HEK293 (cell line): ENCODE measurements at regions not wholly inside any gene's neighbourhood (a gene's known extent, or its start where the extent isn't known, plus 50 kb on each side); places are given as distances from the start of the nearest gene placed in this dataset.

Source experiments
- ATF2 ChIP-seq: fragments of 450-650 bp; formaldehyde crosslinking; IDR thresholded peaks from 2 replicates; pipeline ENCODE4 v1.5.1; 2016; ENCODE audit warnings: missing biosample characterization, missing genetic modification characterization, low read depth
- ZNF174 ChIP-seq: fragments of 450-650 bp; formaldehyde crosslinking; IDR thresholded peaks from 2 replicates; pipeline ENCODE4 v1.5.0; 2017; ENCODE audit warnings: missing biosample characterization, mild to moderate bottlenecking, missing genetic modification characterization
- TF ChIP-seq, protein P1 (sequence below): fragments of 450-650 bp; formaldehyde crosslinking; IDR thresholded peaks from 2 replicates; pipeline ENCODE4 v1.5.1; 2016; ENCODE audit warnings: missing biosample characterization, missing genetic modification characterization

GRCh38 chr3:107969994-107970819, 120.6 kb downstream of the CD47 start:
- TF ChIP-seq, protein P1, sequence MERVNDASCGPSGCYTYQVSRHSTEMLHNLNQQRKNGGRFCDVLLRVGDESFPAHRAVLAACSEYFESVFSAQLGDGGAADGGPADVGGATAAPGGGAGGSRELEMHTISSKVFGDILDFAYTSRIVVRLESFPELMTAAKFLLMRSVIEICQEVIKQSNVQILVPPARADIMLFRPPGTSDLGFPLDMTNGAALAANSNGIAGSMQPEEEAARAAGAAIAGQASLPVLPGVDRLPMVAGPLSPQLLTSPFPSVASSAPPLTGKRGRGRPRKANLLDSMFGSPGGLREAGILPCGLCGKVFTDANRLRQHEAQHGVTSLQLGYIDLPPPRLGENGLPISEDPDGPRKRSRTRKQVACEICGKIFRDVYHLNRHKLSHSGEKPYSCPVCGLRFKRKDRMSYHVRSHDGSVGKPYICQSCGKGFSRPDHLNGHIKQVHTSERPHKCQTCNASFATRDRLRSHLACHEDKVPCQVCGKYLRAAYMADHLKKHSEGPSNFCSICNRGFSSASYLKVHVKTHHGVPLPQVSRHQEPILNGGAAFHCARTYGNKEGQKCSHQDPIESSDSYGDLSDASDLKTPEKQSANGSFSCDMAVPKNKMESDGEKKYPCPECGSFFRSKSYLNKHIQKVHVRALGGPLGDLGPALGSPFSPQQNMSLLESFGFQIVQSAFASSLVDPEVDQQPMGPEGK (tag by site-specific recombination), result no peak
- TF ChIP-seq ZNF174, result no peak
- no peak for TF ChIP-seq ATF2 (tag by site-specific recombination)
